ENCODE measurements at regions not wholly inside any gene's neighbourhood (a gene's known extent, or its start where the extent isn't known, plus 50 kb on each side); places are given as distances from the start of the nearest gene placed in this dataset.

GRCh38 chr2:156790343-156791037 is 354.3 kb downstream of the GPD2 start:
- TF ChIP-seq CTCF (IDR thresholded peaks at IDR 0.05; ENCODE audit: insufficient read depth, low read length, poor library complexity, severe bottlenecking) (no peak), EZH2phosphoT487 (conservative IDR thresholded peaks at IDR 0.05; ENCODE audit: low read length) (no peak)

All from SU-DHL-6 (cell line).